HG03064 (cell line): ENCODE measurements at regions not wholly inside any gene's neighbourhood (a gene's known extent, or its start where the extent isn't known, plus 50 kb on each side); places are given as distances from the start of the nearest gene placed in this dataset.
"Not testable (repeated sequence)": the region's sequence is repeated elsewhere in the genome, so short reads cannot be mapped to it uniquely, and the experiment has no call there.

ENCODE experiments used
- ATAC-seq: cut with Tn5 transposase; IDR thresholded peaks from one replicate; pipeline ENCODE4 v1.9.1; 2021; ENCODE audit warnings: low read depth; ENCODE audit not compliant: unreplicated experiment

DNA sequence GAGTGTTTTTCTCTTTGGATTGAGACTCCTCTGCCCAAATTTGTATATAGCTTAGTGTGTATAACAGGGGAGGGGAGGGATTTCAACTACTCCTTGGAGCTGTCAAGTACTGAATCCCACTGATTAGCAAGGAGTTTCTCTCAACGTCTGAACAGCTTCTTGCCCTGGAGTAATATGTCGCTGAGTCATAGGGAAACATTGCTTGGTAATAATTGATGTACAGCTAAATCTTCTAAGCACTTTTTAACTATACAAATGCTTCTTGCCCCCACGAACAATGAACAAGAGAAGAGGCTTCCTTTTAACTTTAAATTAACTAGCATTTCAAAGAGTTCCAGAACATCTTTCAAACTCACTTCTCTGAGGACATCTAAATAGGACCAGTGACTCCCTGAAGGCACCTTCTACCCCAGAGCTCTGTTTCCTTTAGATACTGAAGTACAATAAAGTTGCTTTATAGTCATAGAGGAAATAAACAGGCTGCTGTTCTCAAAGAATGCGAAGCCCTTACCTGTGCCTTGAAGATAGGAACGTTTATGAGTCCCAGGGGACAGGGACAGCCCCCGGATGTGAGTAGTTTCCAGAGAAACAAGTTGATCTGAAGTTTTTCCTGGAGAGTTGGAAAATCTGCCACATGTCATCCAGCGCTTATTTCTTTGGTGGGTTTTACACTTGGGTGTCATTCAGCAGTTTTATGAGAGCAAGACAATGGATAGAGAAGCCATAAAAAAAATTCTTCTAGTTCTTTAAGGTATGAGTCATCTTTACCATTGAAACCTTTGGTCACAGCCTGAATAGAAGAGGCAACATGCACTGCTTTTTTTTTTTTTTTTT, 462.5 kb upstream of the BTBD3 start:
- peak; percentile 48 for ATAC-seq

DNA sequence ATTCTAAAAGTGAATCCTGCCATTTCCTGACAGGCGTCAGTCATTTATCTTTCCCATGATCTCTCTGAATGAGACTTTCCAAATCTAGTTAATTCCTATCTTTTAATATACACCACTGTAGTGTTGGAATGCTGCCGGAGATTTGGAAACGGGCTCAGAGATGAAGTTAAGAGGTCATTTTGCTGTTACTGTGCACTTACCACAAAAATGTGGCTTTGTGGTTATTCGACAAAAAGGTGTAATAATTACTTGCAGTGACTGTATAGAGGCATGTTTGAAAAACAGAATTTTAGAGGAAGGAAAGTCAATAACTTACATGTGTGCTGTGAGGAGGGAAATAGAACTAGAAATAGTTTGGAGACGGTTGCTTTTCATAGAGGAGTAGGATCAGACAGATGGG, 460.2 kb upstream of the BTBD3 start:
- ATAC-seq = no peak

DNA sequence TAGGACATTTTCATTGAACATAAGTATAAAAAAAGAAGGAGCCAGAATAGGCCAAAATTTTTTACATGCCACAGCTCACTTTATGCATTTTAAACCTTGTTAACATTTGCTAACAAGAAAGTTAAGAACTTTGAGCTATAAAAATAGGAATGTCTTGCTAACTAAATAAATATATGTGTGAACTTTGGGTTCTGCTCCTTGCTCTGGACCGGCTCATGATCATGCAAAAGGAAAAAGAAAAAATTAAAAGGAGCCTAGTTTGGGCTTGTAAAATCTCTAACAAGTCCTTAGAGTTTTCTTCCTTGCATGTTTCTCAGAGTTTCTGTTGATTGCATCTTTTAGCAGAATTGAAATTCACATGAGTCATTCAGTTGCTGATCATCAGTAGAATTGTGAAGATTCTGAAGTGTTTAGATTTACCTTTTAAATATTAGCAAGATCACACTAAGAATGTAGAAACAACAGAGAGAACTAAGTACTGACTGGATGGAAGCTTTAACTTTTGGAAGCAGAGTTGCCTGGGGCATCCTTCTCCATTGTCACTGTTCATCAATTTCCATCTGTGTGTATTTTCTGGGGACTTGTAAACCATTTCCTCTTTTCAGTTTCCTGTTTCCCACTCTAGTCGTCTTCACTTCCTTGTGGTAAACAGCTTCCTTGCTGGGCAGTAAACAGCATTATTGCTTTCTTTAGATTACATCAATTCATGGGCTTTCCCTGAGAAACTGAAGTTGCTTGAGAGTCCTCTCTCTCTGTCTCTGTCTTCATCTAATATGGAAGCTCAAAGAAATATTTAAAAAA, 458.4 kb upstream of the BTBD3 start:
- ATAC-seq = no peak

DNA sequence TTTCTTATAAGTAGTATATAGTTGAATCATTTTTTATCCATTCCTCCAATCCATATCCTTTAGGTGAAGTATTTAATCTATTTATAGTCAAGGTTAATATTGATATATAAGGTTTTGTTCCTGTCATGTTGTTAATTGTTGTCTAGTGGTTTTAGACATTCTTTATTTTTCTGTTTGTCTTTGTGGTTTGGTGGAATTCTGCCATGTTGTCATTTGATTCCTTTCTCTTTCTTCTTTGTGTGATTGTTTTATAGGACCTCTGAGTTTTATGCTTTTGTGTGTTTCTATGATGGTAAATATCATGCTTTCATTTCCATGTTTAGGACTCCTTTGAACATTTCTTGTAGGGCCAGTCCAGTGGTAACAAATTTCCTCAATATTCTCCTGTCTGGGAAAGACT, 450.3 kb upstream of the BTBD3 start:
- no peak for ATAC-seq

DNA sequence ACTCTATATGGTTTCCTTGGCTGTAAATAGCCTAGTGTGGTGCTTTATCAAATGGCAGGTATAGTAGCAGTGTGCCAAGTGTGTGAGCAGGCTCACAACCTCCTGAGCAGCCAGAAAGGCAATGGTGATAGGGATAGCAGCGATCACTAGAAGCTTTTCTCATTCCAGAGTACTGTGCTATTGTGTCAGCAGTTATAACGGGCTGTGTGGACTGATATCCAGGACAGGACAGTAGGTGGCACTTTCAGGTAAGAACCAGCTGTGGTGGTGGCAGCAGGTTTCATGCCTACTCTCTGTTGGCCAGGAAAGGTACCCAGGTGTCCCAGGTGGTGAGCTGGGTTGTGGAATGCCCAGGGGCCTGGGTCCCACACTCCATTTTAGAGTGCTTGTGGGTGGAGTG, 448.8 kb upstream of the BTBD3 start:
- no peak for ATAC-seq

DNA sequence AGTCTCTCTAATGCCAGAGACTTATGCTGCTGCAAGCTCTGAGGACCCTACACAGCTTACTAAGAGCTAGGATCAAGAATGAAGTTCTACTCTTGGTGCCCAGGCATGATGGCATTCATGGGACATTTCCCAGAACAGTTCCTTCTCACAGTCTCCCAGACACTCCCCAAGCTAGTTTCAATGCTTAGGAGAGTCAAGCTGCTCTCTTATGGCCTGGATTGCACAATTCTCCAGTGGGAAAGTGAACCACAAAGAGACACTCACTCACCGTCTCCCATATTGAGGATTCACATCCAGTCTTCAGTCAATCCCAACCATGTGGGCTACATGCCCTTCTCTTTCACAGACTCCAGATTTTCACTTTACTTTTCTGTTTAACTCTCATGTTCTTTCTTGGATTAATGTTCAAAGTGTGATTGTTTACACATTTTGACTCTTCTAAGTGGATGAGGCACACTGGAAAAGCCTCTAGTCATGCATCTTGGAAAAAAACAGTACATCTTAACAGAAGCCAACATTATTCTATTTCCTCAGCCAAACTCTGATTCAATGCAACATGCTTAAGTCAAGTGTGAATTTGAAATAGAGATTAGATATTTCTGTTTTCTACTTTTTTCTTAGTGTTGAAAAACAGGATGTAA, 447.8 kb upstream of the BTBD3 start:
- ATAC-seq = no peak

DNA sequence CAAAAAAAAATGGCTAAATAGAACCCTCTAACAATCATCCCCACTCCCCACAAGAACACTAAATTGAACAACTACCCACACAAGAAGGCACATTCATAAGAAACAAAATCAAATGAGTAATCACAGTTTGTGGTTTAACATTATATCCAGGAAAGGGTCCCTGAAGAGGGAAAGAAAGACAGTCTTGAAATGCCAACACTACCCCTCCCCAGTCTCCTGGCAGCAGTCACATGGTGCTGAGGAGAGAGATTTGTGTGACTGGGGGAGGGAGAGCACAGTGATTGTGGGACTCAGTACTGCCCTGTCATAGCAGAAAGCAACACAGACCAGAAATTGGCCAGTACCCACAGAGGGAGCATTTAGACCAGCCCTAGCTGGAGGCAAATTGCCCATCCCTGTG, 443.7 kb upstream of the BTBD3 start:
- ATAC-seq = no peak

DNA sequence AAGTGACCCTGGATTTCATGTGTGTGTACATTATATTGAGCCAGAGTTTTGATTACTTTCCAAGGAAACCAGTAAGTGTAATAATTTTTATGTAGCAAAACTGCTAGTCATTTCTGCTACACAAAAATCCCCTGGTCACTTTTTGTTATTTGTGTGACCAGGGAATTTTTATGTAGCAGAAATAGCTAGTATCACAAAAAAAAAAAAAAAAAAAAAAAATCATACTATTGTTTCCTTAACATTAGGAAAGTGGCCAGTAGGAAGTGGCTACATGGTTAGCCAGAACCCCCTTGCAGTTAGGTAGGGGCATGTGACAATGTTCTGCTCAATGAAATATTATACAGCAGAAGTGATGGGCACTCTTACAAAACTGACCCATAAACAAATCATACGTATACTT, 434.0 kb upstream of the BTBD3 start:
- no peak for ATAC-seq

DNA sequence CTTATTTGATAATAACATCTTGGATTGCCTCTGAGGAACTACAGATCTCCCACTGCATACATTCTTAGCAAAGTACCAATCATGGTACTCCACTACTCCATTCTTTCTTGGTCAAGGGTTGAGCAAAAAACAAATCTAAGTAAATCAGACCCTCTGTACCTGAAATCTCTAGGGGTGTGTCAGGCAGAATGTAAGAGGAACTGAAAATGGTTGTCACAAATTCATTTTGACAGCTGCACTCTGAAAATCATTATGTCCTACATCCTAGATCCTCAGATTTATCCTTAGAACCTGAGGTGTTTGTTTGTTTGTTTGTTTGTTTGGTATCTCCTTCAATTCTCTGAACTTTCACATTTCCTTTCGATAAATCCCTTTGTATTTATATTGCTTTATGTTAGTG, 433.2 kb upstream of the BTBD3 start:
- ATAC-seq = no peak

DNA sequence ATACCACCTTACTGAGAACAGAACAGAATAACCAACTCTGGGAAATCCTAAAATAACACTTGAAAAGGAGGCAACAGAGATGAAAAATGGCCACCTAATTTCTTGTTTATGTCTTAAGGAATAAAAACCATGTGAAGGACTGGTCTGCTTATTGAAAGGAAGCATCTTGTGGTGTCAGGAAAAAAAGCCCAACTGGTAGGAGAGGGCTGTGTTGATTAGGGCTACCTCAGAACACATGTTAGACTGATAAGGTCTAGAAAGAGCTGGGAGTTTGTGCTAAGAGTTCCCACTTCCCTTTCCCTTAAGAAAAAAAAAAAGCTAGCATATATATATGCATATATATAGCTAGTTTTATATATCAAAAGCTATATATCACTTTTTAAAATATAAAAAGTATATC, 425.3 kb upstream of the BTBD3 start:
- no peak for ATAC-seq

DNA sequence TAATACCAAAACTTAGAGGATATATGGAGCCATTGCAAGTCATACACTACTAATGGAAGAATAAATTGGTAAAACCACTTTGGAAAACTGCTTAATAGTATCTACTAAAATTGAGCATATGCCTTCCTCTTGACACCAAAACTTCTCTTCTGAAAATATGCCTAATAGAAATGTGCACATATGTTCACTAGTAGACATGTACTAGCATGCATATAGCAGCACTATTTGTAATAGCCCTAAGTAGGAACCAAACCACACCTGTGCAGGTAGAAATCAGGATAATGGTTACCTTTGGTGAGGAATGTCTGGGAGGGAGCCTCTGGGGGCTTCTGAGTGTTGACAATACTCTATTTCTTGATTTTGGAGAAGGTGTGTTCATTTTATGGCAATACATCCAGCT, 424.8 kb upstream of the BTBD3 start:
- ATAC-seq = no peak

DNA sequence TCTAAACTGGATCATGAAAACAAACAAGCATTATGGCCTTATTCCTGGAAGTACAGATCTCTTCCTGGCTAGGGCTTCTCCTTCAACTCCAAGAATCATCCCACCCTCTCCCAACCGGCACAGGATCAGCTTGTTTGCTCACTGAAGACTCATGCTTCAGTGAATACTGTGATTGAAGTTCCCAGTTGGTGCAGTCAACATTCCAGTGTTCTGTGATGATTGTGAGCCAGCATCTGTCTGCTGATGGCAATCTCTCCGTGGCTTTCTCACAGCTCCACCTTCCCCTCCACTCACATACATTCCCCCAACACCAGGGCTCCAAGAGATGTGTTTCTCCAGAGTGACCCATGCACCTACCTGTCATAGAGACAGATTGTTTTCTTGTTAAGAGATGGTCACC, 421.3 kb upstream of the BTBD3 start:
- no peak for ATAC-seq

DNA sequence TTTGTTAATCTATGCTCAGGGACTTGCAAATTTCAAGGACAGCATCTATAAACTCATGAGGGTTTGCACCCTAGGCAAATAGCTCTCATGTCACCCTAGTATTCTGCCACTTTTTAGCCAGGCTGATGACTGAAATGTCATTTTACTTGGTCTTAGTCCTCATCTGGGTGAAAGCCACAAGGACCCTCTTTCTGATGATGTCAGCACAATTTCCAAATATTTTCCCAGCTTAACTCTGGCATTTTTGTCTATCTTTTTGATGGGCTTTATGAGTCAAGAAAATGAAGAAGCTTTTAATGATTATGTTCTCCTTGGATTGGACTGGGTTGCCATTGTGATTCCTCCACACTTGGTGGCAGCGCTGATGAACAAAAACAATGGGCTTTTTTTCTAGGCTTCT, 420.1 kb upstream of the BTBD3 start:
- ATAC-seq = no peak

DNA sequence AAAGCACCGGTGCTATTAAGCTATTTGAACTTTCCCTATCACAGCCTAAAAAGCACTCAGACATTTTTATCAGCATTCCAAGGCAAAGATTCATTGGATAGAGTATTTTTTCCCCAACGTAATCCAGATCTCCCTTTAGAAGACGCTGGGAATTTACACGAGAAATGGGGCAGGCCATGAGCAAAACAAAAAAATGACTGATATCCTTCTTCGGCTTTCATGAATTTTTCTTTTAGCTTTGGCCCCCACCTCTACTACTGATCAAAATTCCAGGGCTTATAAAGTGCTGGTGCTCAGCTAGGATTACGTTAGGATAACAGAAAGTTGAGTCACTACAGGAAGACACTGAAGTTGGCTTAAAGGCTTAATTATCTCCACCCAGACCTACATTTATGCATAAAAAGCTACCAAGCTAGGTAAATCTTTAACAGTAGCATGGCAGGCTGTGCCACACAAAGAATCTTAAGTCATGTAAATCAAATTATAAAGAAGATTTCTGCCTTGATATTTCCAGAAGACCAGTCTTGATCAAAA, 418.5 kb upstream of the BTBD3 start:
- no peak for ATAC-seq

DNA sequence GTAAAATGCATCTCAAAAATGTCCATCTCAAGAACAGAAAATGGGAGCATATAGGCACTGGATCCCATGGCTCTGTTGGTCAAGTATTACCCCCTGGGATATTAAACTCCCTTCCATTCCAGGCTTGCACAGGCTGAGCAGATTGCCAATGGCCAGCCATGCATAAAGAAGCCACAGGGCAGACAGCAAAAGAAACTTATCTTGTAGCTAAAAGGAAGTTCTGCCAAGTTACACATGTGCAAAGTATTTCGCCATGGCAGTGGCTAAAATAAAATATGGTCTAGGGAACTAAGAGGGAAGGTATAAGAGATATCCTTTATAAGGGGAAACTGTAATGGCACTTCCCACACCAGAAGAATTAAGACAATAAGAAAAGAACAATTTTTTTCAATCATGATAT, 415.6 kb upstream of the BTBD3 start:
- ATAC-seq = no peak

DNA sequence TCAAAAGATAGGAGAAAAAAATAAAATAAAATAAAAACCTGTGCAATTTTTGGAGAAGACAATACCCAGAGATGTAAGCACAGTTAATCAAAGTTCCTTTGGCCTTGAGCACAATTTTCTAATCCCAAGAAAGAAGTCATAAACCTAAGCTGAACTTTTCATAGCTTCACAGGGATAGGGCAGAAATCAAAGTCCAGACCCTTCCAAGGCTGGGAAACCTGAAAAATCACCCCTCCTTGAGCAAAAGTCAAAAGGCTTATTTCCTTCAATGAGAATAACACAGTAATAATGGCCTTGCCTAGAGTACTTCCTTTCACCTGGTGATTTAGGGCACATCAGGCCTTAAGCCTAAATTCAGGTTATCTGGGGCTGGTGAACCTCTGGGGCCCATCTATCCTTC, 415.0 kb upstream of the BTBD3 start:
- no peak for ATAC-seq

DNA sequence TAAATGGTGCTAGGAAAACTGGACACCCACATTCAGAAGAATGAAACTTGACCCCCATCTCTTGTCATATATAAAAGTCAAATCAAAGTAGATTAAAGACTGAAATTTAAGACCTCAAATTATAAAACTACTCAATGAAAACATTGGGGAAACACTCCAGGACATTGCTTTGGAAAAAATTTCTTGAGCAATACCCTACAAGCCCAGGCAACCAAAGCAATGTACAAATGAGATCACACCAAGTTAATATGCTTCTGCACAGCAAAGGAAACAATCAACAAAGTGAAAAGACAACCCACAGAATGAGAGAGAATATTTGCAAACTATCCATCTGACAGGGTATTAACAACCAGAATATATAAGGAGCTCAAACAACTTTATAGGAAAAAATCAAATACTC, 407.9 kb upstream of the BTBD3 start:
- ATAC-seq = no peak

DNA sequence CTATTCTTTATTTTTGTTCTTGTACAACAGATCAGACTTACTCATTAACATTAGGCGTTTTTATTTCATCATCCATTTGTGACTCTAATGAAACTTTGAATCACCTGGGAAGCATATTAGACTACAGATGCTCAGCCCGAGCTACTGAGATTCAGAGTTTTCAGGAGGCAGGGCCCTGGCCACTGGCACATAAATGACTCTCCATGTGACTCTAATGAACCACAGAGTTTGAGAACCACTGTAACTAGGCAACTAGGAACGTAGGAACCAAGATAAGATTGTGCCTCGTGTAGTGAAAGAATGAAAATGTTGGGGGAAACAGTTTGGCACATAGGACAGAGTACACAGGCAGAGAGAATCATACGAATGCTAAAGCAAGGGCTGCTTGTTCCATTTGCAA, 405.9 kb upstream of the BTBD3 start:
- ATAC-seq = no peak

DNA sequence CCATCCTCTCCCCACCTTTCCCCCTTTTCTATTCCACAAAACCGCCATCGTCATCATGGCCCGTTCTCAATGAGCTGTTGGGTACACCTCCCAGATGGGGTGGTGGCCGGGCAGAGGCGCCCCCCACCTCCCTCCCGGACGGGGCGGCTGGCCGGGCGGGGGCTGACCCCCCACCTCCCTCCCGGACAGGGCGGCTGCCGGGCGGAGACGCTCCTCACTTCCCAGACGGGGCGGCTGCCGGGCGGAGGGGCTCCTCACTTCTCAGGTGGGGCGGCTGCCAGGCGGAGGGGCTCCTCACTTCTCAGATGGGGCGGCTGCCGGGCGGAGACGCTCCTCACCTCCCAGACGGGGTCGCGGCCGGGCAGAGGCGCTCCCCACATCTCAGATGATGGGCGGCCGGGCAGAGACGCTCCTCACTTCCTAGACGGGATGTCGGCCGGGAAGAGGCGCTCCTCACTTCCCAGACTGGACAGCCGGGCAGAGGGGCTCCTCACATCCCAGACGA, 404.4 kb upstream of the BTBD3 start:
- not testable (repeated sequence) for ATAC-seq

DNA sequence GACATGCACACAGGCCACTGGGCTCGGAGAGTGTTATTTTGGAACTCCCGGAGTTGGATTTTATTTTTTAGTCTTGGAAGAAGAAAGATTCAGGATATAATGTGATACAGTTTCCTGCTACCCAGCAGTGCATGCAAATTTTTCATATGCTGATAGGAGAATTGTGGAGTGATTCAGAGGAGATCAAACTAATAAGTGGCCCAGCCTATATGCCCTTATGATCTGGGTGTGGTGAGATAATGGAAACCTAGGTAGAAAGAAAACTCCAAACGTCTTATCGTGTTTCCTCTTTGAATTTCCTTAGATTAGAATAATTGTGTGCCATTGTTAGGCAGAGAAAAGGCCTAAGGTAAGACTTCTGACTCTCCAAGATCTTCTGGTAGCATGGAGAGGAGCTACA, 401.2 kb upstream of the BTBD3 start:
- ATAC-seq = no peak

DNA sequence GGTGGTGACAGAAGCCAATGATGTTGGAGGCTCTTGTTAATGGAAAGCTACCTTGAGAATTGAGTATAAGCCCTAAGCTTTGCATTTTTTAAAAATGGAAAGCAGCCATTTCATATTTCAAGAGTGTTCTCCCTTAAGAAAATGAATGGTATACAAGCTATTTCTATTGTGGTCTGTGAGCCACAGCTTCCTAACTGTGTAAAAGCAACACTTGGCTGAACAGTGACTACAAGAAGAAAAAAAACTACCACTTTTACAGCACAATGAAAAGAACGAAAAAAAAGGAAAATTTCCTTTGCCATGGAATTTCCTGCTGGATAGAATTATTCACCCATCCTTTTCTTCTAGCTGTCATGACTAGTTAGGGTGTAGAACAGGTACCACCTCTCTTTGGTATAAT, 397.1 kb upstream of the BTBD3 start:
- no peak for ATAC-seq
